ENCODE measurements at regions not wholly inside any gene's neighbourhood (a gene's known extent, or its start where the extent isn't known, plus 50 kb on each side); places are given as distances from the start of the nearest gene placed in this dataset.

DNA sequence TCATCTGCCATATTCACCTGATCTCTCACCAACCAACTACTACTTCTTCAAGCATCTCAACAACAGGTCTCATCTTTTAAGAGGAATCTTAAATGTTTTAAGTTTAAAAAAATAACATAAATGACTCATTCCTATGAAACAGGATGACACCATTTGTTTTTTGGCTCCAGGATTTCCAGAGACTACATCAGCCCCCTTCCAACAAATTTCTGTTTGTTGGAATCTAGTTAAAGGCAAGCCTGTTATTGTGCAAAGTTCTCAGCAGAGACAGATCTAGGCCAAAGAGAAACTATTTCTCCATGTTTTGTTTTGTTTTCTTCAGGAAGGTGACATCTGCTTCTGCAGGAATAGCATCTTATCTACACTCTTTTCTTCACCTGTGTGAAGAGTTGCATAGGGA is 204.8 kb upstream of the SH3BP4 start:
- DNase-seq (ENCODE audit: low spot score): no peak
- intact Hi-C loops (cut with DNase I): no loop called here

DNA sequence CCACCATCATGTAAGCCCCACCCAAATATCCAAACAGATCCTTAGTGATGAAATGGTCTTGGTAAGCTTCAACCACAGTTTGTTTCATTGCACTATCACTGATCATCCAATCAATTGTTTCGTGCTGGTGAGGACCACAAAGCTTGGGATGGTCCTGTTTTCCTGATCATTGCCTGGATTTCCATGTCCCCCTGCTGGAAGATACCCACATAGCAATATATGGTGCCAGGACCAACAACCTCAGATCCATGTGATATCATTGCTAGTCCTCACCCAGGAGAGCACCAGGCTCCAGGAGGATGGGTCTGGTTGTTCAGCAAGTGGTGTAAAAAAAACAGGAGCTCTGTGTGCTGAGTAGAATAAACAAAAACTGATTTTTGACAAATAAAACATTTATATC is 206.5 kb upstream of the SH3BP4 start:
- intact Hi-C loops (cut with DNase I): no loop called here
- DNase-seq (ENCODE audit: low spot score): no peak

DNA sequence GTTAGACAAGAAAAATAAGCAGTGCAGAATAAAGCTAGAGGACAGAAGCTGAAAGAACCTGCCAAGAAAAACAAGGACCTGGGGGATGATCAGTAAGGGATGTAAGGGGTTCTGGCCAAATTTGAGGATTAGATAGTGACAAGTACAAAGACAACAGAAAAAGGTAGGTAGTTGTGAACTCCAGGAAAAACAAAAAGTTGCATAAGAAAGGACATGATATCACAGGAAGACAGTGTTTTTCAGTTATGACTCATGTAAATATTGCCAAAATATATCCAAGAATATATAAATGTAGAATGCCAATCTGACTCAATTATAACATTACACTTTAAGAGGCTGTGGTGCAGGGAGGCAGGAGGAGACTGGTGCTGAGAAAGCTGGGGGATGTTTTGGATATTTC is 209.8 kb upstream of the SH3BP4 start:
- intact Hi-C loops (cut with DNase I): no loop called here
- DNase-seq (ENCODE audit: low spot score): no peak

- intact Hi-C loops (cut with DNase I): no loop called here
- no peak for DNase-seq (ENCODE audit: low spot score)
Measured at GRCh38 chr2:234739061-234739460, 212.8 kb upstream of the SH3BP4 start.

- intact Hi-C loops (cut with DNase I): no loop called here
- no peak for DNase-seq (ENCODE audit: low spot score)
Measured at GRCh38 chr2:234735829-234736228, 216.0 kb upstream of the SH3BP4 start.

GRCh38 chr2:234733795-234734600 is 217.8 kb upstream of the SH3BP4 start:
- intact Hi-C loops (cut with DNase I): no loop called here

GRCh38 chr2:234733093-234733489 is 218.7 kb upstream of the SH3BP4 start:
- no peak for DNase-seq (ENCODE audit: low spot score)
- intact Hi-C loops (cut with DNase I): no loop called here

More at GRCh38 chr2:234733795-234734600, 217.8 kb upstream of the SH3BP4 start:
- DNase-seq (ENCODE audit: low spot score): no peak

DNA sequence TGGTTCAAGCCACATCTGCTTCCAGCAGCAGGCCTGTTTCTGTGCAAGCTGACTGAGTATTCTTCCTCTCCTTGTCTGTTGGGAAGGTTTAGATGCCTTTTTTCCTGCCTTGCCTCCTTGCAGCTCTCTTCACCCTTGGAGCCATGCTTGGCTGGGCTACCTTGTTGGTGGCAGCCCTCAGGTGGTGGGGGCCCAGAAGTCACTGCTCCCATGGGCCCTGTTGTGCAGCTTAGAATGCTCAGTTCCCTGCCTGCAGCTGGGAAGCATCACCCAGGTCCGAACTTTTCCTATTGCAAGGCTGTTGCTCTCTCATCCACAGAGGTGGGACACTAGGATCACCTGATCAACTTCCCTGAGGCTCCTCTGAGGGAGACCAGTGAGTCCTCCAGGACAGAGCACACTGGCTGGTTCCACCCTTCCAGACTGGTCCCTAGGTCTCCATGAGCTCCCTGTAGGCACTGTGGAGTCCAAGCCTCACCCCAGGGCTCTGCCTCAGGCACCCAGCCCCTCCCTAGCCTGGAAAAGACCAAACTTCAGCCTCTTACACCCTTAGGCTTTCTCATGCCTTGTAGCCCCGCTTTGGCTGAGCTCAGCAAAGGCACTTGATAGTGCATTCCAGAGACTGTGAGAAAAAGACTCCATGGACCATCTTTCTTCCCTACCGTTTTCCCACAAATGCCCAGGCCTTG is 219.3 kb upstream of the SH3BP4 start:
- intact Hi-C loops (cut with DNase I): no loop called here
- DNase-seq (ENCODE audit: low spot score): no peak

DNA sequence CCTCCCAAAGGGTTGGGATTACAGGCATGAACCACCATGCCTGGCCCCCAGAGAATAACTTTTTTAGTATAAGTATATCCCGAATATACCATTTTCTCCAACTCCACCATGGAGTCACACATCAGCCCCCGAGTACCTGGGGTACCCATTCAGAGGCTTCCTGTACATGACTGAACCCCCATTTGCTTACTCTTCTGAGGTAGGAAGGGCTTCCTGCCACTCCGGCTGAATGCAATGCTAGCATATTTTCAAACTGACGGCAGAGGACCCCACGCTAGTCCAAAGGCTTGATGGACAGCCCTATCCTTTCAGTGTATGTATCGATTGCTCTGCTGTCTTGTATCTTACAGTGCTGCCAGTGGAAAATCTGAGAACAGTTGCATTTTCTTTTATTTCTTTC is 220.6 kb upstream of the SH3BP4 start:
- DNase-seq (ENCODE audit: low spot score): no peak
- intact Hi-C loops (cut with DNase I): no loop called here

GRCh38 chr2:234730066-234730640 is 221.7 kb upstream of the SH3BP4 start:
- DNase-seq (ENCODE audit: low spot score): no peak
- intact Hi-C loops (cut with DNase I): no loop called here

- no peak for DNase-seq (ENCODE audit: low spot score)
- intact Hi-C loops (cut with DNase I): no loop called here
Measured at GRCh38 chr2:234725528-234726264, 226.1 kb upstream of the SH3BP4 start.

DNA sequence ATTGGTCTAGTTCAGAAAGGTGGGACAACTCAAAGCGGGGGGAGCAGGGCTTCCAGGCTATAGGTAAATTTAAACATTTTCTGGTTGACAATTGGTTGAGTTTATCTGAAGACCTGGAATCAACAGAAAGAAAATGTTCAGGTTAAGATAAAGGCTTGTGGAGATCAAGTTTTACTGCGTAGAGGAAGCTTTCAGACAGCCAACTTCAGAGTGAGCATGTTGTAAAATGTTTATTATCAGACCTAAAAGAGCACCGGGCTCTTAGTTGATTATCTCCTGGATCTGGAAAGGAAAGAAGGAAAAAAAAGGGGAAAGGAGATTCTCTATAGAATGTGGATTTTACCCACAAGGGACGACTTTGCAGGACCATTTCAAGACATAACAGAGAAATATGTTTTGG is 227.0 kb upstream of the SH3BP4 start:
- intact Hi-C loops (cut with DNase I): no loop called here
- DNase-seq (ENCODE audit: low spot score): no peak

DNA sequence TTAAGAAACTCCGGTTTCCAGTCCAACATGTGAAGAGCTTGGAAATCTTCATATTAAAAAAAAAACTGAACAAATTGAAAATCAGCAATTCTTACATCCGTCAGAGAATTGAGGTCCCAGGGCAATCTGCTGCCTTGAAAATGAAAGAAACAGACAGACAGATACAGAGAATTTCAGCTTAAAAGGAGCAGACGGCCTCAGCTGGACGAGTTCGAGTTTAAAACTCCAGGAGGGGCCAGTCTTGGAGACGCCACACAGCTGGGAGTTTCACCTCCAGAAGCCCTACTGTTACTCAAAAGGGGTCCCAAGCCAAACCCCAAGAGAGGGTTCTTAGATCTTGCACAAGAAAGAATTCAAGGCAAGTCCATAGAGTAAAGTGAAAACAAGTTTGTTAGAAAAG is 226.5 kb upstream of the ARL4C start:
- no peak for DNase-seq (ENCODE audit: low spot score)
- intact Hi-C loops (cut with DNase I): no loop called here

DNA sequence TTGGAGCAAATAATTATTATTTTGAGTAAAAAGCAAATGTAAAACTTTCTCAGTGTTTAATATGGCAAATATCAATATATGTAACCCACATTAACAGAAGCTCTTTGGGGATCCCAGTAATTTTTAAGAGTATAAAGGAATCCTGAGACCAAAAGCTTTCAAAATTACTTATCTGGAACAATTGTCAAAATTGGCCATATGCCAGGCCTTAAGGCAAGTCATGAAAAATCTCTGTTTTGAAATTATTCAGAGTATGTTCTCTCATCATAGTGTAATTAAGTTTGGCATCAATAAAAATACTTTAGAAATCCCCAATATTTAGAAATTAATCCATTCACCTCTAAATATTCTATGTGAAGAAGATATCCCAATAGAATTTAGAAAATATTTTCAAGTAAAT is 225.3 kb upstream of the ARL4C start:
- DNase-seq (ENCODE audit: low spot score): no peak
- intact Hi-C loops (cut with DNase I): no loop called here

GRCh38 chr2:234719116-234719716 is 222.3 kb upstream of the ARL4C start:
- intact Hi-C loops (cut with DNase I): no loop called here
- DNase-seq (ENCODE audit: low spot score): no peak

GRCh38 chr2:234716271-234716670 is 219.4 kb upstream of the ARL4C start:
- intact Hi-C loops (cut with DNase I): no loop called here
- DNase-seq (ENCODE audit: low spot score): no peak

DNA sequence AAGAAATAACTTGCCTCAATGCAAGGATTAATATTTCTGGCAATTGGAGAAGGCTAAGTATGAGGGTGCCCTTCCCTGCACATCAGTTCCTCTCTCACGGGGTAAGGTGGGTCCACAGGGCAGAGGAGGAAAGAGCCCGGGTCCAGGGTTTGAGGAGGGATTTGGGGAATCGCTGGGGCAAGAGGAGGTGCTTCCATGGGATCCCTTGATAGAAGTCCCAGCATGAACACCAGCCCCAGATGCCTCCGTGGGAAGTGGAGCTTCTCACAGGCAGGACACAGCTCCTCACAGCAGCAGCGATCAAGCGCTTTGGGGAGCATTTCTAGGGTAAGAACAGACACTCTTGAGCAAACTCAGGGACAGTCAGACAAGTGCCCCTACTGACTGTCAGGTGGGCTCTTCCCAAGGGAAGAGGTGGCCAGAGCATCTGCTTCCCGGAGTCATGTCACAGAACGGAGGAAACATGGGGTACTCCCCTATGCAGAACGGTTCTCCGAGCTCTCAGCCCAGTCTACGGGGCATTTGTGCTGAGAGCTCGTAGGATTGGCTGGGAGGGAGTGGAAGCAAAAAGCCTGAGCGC is 218.9 kb upstream of the ARL4C start:
- intact Hi-C loops (cut with DNase I): no loop called here
- no peak for DNase-seq (ENCODE audit: low spot score)

DNA sequence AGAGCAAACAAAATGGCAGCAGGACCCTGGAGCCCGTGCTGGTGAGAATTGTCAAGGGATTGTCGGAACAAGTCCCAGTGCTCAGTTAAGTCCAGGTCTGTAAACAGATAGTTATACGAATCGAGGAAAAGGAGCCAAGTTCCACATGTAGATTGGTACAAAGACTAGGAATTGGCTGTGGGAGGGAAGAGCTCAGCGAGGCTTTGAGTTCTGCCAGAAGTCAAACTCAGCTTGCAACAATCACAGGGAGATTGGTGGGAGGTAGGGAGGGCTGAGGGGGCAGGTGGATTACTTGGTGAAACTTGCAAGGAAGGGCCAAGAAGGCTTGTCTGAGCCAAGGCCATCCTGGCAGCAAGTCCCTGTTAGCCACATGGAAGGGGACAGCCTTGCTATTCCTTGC is 217.8 kb upstream of the ARL4C start:
- no peak for DNase-seq (ENCODE audit: low spot score)
- intact Hi-C loops (cut with DNase I): no loop called here

DNA sequence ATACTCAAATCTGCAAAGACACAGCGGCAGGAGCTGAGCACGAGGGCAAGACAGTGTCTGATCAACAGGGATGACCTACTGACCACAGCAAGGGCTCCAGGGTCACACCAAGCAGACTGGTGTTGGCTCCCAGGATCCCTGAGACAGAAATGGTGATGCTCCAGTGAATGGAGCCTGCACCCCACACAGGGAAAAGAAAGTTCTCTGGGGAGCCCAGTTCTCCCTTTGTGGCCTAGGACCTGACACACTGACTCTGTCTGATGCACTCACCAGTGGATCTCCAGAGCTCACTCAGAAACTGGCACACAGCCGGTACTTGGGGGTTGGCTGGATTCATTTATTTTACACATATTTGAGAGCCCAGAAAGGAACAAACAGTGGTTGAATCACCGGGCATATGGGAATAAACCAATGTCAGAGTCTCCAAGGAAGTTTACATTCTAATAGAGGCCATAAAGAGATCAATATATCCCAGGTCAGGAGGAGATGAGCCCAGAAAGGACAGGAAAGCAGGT is 215.6 kb upstream of the ARL4C start:
- intact Hi-C loops (cut with DNase I): no loop called here
- DNase-seq (ENCODE audit: low spot score): no peak
